ENCODE measurements at regions not wholly inside any gene's neighbourhood (a gene's known extent, or its start where the extent isn't known, plus 50 kb on each side); places are given as distances from the start of the nearest gene placed in this dataset.
"Not testable (repeated sequence)": the region's sequence is repeated elsewhere in the genome, so short reads cannot be mapped to it uniquely, and the experiment has no call there.

- Histone ChIP-seq H3K27ac (ENCODE audit: low read depth) (no peak overlapping the region), H3K4me1 (ENCODE audit: insufficient read depth) (no peaks in the 10 kb centered on the region), H3K4me3 (ENCODE audit: low read depth, low read length) (no peak overlapping the region), H3K36me3 (ENCODE audit: insufficient read depth) (no peaks in the 10 kb centered on the region)
- 52% methylated on average over 1 of the region's 1 CpG for whole genome bisulfite sequencing
- no peak for DNase-seq (ENCODE audit: extremely low spot score)
Measured at GRCh38 chr2:62326735-62327134, 130.8 kb downstream of the B3GNT2 start.

GRCh38 chr2:62325398-62325797, 129.5 kb downstream of the B3GNT2 start:
- WGBS = 88% methylated on average over 5 of the region's 5 CpGs
- H3K36me3 ChIP-seq (ENCODE audit: insufficient read depth) = no peaks in the 10 kb centered on the region
- DNase-seq (ENCODE audit: extremely low spot score) = no peak
- no peaks in the 10 kb centered on the region for H3K4me1 ChIP-seq (ENCODE audit: insufficient read depth)
- no peak overlapping the region for H3K27ac ChIP-seq (ENCODE audit: low read depth)
- H3K4me3 ChIP-seq (ENCODE audit: low read depth, low read length) = no peak overlapping the region

- DNase-seq (ENCODE audit: extremely low spot score) = no peak
- WGBS = 64% methylated on average over 9 of the region's 9 CpGs
- Histone ChIP-seq H3K36me3 (ENCODE audit: insufficient read depth) (no peaks in the 10 kb centered on the region), H3K4me1 (ENCODE audit: insufficient read depth) (no peaks in the 10 kb centered on the region), H3K4me3 (ENCODE audit: low read depth, low read length) (no peak overlapping the region), H3K27ac (ENCODE audit: low read depth) (no peak overlapping the region)
Measured at GRCh38 chr2:62321380-62322289, 125.7 kb downstream of the B3GNT2 start.

GRCh38 chr2:62320657-62321357, 124.9 kb downstream of the B3GNT2 start:
- Histone ChIP-seq H3K4me3 (ENCODE audit: low read depth, low read length) (no peak overlapping the region), H3K4me1 (ENCODE audit: insufficient read depth) (no peaks in the 10 kb centered on the region), H3K27ac (ENCODE audit: low read depth) (no peak overlapping the region), H3K36me3 (ENCODE audit: insufficient read depth) (no peaks in the 10 kb centered on the region)
- DNase-seq (ENCODE audit: extremely low spot score) = no peak
- whole genome bisulfite sequencing = 84% methylated on average over 6 of the region's 6 CpGs

- not testable (repeated sequence) for H3K4me3 ChIP-seq (ENCODE audit: low read depth, low read length); H3K36me3 ChIP-seq (ENCODE audit: insufficient read depth); H3K27ac ChIP-seq (ENCODE audit: low read depth); H3K4me1 ChIP-seq (ENCODE audit: insufficient read depth); DNase-seq (ENCODE audit: extremely low spot score)
- 98% methylated on average over 2 of the region's 2 CpGs for WGBS
Measured at GRCh38 chr2:62320137-62320536, 124.2 kb downstream of the B3GNT2 start.

GRCh38 chr2:62319070-62319469, 123.2 kb downstream of the B3GNT2 start:
- Histone ChIP-seq H3K4me1 (ENCODE audit: insufficient read depth) (no peaks in the 10 kb centered on the region), H3K4me3 (ENCODE audit: low read depth, low read length) (no peak overlapping the region), H3K27ac (ENCODE audit: low read depth) (no peak overlapping the region), H3K36me3 (ENCODE audit: insufficient read depth) (no peaks in the 10 kb centered on the region)
- WGBS = 32% methylated on average over 1 of the region's 1 CpG
- no peak for DNase-seq (ENCODE audit: extremely low spot score)

GRCh38 chr2:62315476-62315875, 119.6 kb downstream of the B3GNT2 start:
- DNase-seq (ENCODE audit: extremely low spot score) = no peak
- Histone ChIP-seq H3K27ac (ENCODE audit: low read depth) (no peak overlapping the region), H3K36me3 (ENCODE audit: insufficient read depth) (no peaks in the 10 kb centered on the region), H3K4me1 (ENCODE audit: insufficient read depth) (no peaks in the 10 kb centered on the region), H3K4me3 (ENCODE audit: low read depth, low read length) (no peak overlapping the region)
- WGBS = 81% methylated on average over 4 of the region's 4 CpGs

GRCh38 chr2:62314291-62314690, 118.4 kb downstream of the B3GNT2 start:
- no peaks in the 10 kb centered on the region for H3K4me1 ChIP-seq (ENCODE audit: insufficient read depth)
- WGBS = 82% methylated on average over 2 of the region's 2 CpGs
- DNase-seq (ENCODE audit: extremely low spot score) = no peak
- H3K4me3 ChIP-seq (ENCODE audit: low read depth, low read length) = no peak overlapping the region
- no peaks in the 10 kb centered on the region for H3K36me3 ChIP-seq (ENCODE audit: insufficient read depth)
- no peak overlapping the region for H3K27ac ChIP-seq (ENCODE audit: low read depth)

GRCh38 chr2:62313449-62314227, 117.7 kb downstream of the B3GNT2 start:
- whole genome bisulfite sequencing = 85% methylated on average over 3 of the region's 3 CpGs
- H3K27ac ChIP-seq (ENCODE audit: low read depth) = no peak overlapping the region
- DNase-seq (ENCODE audit: extremely low spot score) = no peak
- no peaks in the 10 kb centered on the region for H3K4me1 ChIP-seq (ENCODE audit: insufficient read depth)
- no peaks in the 10 kb centered on the region for H3K36me3 ChIP-seq (ENCODE audit: insufficient read depth)
- no peak overlapping the region for H3K4me3 ChIP-seq (ENCODE audit: low read depth, low read length)

GRCh38 chr2:62309465-62310091, 113.7 kb downstream of the B3GNT2 start:
- H3K27ac ChIP-seq (ENCODE audit: low read depth) = no peak overlapping the region
- no peaks in the 10 kb centered on the region for H3K4me1 ChIP-seq (ENCODE audit: insufficient read depth)
- DNase-seq (ENCODE audit: extremely low spot score) = no peak
- no peaks in the 10 kb centered on the region for H3K36me3 ChIP-seq (ENCODE audit: insufficient read depth)
- no peak overlapping the region for H3K4me3 ChIP-seq (ENCODE audit: low read depth, low read length)
- WGBS = 51% methylated on average over 17 of the region's 17 CpGs

- DNase-seq (ENCODE audit: extremely low spot score) = no peak
- Histone ChIP-seq H3K4me1 (ENCODE audit: insufficient read depth) (no peaks in the 10 kb centered on the region), H3K27ac (ENCODE audit: low read depth) (no peak overlapping the region), H3K36me3 (ENCODE audit: insufficient read depth) (no peaks in the 10 kb centered on the region), H3K4me3 (ENCODE audit: low read depth, low read length) (no peak overlapping the region)
- WGBS = 89% methylated on average over 1 of the region's 1 CpG
Measured at GRCh38 chr2:62309081-62309464, 113.2 kb downstream of the B3GNT2 start.

GRCh38 chr2:62307469-62308389, 111.8 kb downstream of the B3GNT2 start:
- Histone ChIP-seq H3K4me3 (ENCODE audit: low read depth, low read length) (no peak overlapping the region), H3K27ac (ENCODE audit: low read depth) (peak overlapping the region; percentile 69), H3K36me3 (ENCODE audit: insufficient read depth) (no peaks in the 10 kb centered on the region), H3K4me1 (ENCODE audit: insufficient read depth) (no peaks in the 10 kb centered on the region)
- DNase-seq (ENCODE audit: extremely low spot score) = no peak
- WGBS = 73% methylated on average over 15 of the region's 15 CpGs
